HG03460 (cell line): ENCODE measurements at regions not wholly inside any gene's neighbourhood (a gene's known extent, or its start where the extent isn't known, plus 50 kb on each side); places are given as distances from the start of the nearest gene placed in this dataset.
"Not testable (repeated sequence)": the region's sequence is repeated elsewhere in the genome, so short reads cannot be mapped to it uniquely, and the experiment has no call there.

Experiments
- ATAC-seq: cut with Tn5 transposase; IDR thresholded peaks from one replicate; pipeline ENCODE4 v1.9.1; 2021; ENCODE audit not compliant: unreplicated experiment

GRCh38 chr2:131822237-131822721 is 294.6 kb downstream of the CCDC74A start:
- not testable (repeated sequence) for ATAC-seq

GRCh38 chr2:131823058-131823457 is 295.4 kb downstream of the CCDC74A start:
- ATAC-seq: not testable (repeated sequence)

GRCh38 chr2:131824986-131825385 is 297.3 kb downstream of the CCDC74A start:
- ATAC-seq: not testable (repeated sequence)

GRCh38 chr2:131827481-131828163 is 299.9 kb downstream of the CCDC74A start:
- ATAC-seq: no peak

GRCh38 chr2:131828164-131828561 is 300.5 kb downstream of the CCDC74A start:
- no peak for ATAC-seq

- not testable (repeated sequence) for ATAC-seq
These were observed 301.2 kb downstream of the CCDC74A start for GRCh38 chr2:131828633-131829455.

- not testable (repeated sequence) for ATAC-seq
These were observed 302.0 kb downstream of the CCDC74A start for GRCh38 chr2:131829456-131830241.

GRCh38 chr2:131830242-131830945 is 302.7 kb downstream of the CCDC74A start:
- not testable (repeated sequence) for ATAC-seq

GRCh38 chr2:131830946-131831310 is 303.2 kb downstream of the CCDC74A start:
- not testable (repeated sequence) for ATAC-seq

- not testable (repeated sequence) for ATAC-seq
These were observed 303.9 kb downstream of the CCDC74A start for GRCh38 chr2:131831450-131832208.

- not testable (repeated sequence) for ATAC-seq
These were observed 304.6 kb downstream of the CCDC74A start for GRCh38 chr2:131832209-131832780.

GRCh38 chr2:131832917-131833316 is 305.2 kb downstream of the CCDC74A start:
- ATAC-seq: not testable (repeated sequence)

- ATAC-seq: not testable (repeated sequence)
These were observed 305.9 kb downstream of the CCDC74A start for GRCh38 chr2:131833367-131834202.

- ATAC-seq: not testable (repeated sequence)
These were observed 306.7 kb downstream of the CCDC74A start for GRCh38 chr2:131834203-131835020.

- not testable (repeated sequence) for ATAC-seq
These were observed 307.3 kb downstream of the CCDC74A start for GRCh38 chr2:131835022-131835421.

GRCh38 chr2:131835621-131836091 is 308.0 kb downstream of the CCDC74A start:
- no peak for ATAC-seq

GRCh38 chr2:131836116-131836515 is 308.4 kb downstream of the CCDC74A start:
- not testable (repeated sequence) for ATAC-seq

- not testable (repeated sequence) for ATAC-seq
These were observed 316.4 kb downstream of the CCDC74A start for GRCh38 chr2:131844044-131844443.
